HG02970 (cell line): ENCODE measurements at regions not wholly inside any gene's neighbourhood (a gene's known extent, or its start where the extent isn't known, plus 50 kb on each side); places are given as distances from the start of the nearest gene placed in this dataset.
"Not testable (repeated sequence)": the region's sequence is repeated elsewhere in the genome, so short reads cannot be mapped to it uniquely, and the experiment has no call there.

Experiments used
- ATAC-seq: cut with Tn5 transposase; IDR thresholded peaks from one replicate; pipeline ENCODE4 v1.9.1; 2021; ENCODE audit warnings: mild to moderate bottlenecking, moderate library complexity, moderate number of reproducible peaks; ENCODE audit not compliant: unreplicated experiment, low FRiP score

DNA sequence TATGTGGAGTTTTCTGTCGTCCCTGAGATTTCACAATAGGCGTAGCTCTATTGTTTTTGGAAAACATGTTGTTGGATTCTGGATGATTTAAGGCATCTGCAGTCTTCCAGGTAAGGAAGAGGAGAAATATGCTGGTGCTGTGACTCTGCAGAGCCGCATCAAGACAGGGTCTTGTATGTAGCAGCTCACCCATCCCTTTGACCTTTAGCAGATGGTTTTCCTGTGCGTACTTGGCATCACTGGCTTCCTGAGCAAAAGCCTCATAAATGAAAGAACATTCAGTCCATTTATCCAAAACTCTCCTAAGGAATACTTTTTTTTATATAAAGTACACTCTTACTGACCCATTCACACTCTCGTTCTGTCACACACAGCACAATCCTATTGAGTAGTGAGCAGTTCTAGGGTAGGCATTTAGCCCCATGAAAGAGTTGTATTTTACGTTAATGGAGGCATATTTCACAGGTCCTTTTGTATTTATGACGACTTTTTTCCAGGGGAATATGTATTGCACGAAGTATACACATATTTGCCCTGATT, 443.9 kb downstream of the STK39 start:
- ATAC-seq = no peak

DNA sequence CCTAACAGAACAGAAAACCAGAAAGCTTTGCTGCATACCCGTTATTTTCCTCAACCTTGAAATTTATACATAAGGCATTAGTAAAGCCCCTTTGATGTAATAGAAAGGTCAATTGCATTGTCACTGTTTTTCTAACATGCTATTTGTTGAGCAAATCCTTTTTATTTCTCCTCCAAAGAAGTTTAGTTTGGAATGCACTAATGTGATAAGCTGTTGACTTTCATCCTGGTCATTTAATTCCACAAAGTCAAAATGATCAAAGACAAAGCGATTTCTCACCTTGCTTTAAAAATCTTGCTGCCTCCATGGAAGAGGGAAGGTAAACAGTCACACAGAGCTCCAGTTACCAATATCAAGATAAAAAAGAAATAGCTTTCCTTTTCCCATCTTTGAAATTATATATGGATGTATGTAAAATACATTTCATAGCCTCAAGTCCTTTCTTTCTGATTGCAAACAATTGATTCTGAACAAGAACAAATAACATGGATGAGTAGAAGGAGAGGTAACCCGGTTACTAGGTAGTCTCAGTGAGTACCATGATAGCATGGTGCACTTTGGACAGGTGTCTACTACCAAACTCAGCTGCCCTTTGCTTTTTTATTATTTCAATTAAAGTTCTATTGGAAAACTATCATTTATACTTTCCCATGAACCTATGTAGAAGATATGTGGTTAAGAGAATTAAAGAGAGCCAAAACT, 452.7 kb downstream of the STK39 start:
- ATAC-seq = no peak

DNA sequence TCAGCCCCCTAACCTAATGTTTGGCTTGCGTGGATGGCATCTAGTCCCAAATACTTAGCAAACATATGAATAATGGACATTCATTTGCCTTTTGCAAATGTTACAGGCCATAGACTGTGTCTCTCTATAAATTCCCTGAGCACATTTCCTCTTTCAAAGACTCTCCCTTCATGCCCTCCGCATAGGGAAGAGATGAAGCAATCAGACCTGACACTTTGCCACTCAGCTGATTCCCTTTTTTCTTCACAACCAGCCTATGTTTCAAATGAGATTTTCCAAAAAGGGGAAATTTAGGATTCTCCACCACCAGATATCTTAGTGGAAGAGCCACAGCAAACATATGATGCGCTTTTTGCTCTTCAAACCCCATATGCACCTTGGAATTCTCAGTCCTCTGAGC, 453.7 kb downstream of the STK39 start:
- no peak for ATAC-seq

DNA sequence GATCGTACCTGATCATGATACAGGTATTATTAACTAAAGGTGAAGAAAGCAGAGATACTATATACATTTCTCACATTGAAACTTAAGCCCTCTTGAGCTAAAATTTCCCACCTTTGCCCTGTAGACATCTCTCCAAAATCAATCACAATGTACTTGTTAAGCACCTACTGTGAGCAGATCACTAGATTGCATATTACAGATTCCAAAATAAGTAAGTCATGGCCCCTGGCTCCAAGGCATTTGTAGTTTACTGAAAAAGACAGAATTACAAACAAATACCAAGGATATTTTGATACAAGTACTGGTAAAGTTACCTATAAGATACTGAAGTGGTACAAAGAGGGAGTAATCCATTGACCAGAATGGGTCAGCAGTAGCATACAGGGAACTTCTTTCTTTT, 455.3 kb downstream of the STK39 start:
- ATAC-seq = no peak

DNA sequence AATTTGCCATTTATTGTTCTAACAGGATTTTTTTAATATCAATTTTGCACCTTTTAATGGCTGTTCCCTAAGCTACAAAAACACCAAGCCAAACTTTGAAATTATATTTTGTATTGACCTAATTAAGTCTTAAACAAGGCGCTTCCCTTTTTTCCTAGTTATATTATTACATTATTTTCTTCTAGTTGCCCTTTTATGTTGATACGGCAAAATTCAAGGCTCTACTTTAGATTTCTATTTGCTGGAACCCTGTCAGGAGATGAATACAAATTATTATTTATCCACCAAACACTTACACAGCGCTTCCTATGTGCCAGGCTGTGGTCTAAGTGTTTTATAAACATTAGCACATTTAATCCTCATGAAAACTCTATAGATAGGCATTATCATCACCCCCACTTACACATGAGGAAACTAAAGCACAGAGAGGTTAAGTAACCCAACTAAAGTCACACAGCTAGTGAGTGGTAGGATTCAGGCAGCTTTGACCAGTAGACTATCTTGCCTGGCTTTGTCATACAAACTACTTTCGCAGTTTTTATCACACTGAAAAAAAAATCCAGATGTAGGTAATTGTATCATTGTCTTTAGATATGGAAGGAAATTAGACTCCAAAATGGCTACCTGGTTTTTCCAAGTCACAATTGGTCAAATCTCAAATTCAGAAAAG, 456.5 kb downstream of the STK39 start:
- ATAC-seq = no peak

DNA sequence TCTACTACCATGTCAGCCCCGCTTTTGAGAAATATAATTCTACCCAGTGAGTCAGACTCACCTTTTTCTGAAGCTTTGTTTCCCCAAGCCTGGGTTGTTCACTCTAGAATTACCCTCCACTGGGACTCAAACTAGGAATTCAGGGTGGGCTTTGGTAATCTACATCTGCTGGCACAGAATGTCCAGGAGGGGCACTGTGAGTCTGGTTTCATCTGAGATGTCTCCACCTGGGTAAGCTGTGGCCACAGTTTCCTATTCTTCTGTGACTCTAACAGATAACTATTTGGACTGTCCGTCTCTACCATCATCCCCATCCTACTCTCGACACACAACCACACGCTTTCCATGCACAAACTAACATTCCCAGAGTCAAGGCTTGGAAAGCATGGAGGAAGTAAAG, 457.2 kb downstream of the STK39 start:
- no peak for ATAC-seq

DNA sequence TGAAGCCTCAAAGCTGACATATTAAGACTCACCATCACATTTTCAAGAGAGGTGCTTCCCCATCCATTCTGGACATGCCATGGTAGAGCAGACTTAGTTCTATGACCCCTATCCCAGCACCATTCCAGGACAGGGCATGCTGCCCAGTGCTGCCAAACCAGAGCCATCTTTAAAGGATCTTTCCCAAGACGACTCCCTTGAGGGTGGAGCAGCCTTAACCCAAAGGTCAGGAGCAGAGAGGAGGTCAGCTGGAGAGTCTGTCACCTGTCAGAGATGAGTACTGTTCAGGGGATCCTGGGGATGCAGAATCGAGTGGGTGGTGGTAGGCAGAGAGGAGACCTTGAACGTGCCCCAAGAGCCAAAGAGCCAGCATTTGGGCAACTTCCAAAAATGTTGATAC, 459.8 kb downstream of the STK39 start:
- no peak for ATAC-seq

DNA sequence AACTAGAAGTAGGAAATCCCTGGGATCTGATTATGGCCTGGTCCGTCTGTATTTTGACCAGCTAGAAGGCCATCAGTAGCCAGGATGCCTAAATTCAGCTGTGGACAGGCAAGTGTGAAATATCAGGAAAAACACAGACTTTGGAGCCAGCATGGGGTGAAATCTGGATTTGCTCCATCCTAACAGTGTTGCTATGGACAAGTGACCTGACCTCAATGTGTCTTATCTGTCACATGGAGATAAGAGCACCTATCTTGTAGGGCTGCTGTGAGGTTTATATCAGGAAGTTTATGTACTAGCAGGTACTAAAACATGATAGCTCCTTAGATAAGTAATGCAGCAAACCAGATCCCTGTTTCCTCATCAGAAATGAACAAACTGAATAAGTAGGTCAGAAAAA, 460.4 kb downstream of the STK39 start:
- ATAC-seq = no peak

DNA sequence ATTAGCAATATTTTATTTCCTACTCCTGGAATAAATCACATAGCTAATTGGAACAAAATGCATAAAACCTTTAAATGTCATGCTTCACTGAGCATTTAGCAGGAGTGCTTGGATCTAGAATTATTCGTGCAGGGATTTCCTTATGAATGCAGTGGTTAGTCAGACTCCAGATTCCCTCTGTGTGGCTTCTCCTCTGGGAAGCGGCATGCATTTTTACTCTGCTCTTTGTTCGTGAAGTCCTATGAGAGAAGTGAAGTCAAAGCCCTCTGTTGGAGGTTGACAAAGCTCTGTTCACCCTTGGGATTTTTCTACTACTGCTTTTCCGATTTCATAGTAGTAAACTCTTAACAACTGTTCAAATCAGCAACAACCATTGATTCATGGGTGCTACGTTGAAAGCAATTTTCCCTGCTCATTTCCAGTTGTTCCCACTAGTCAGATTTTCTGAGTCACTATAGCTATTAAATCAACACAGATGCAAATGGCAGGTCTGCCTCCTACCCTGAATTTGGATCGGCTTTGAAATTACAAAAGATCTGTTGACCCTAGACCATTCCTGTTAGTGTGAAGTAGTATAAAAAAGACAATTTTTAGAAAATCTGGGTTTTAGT, 461.7 kb downstream of the STK39 start:
- ATAC-seq = no peak

DNA sequence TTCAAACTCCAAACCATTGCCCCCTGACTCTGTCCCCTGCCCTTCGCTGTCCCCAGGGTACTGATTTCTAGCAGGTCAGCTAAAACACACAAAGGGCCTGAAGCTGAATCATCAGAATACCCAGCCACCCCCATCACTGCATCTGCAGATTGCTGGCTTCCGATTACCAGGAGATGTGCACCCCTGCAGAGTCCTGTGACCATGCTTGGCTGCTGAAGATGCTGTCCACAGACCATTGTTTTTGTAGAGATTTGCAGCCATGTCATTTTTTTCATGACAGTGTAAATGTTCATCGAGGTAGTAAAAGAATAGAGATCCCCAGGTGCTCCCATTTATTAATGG, 463.3 kb downstream of the STK39 start:
- ATAC-seq = no peak

DNA sequence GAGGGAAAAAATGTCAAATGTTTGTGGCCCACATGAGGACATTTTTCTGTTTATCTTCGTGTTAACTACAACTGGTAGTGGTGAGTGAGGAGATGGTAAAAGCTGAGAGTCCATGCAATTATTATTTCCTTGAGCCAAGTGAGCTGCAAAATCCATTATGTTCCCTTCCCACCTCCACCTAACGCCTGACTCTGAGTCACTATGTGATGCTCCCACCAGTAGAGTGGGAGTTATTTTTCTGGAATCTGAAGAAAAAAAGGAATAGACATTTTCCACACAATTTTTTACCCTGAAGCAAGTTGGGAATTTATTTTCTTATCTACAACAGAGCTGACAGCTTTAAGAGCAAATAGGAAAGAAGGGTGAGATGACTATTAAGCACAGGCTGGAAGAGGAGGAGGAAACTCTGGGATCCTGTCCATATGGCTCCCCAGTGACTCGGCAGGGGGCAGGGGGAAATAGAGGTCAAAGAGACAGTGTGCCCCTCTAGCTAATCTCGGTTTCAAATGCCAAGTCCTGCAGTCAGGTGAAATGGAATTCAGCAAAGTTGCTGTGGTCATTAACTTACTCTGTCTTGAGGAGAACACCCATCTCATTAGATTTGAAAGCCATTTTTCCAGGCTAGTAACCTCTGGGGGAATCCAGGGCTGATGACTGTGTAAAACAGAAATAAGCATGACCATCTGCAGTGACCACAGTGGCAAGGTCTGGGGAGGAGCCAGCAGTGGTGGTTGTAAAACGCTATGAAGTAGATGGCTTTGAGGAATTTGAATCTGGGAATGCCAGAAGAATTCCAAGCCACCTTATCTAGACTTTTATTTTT, 463.9 kb downstream of the STK39 start:
- no peak for ATAC-seq

DNA sequence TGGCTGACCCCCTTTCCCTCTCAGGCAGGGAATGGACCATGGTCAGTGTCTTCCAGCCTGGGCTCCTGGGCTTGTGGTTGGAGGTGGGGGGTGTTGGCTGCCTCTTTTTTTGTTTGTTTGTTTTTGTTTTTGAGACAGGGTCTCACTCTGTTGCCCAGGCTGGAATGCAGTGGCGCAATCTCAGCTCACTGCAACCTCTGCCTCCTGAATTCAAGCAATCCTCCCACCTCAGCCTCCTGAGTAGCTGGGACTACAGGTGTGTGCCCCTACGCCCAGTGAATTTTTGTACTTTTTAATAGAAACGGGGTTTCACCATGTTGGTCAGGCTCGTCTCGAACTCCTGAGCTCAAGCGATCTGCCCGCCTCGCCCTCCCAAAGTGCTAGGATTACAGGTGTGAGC, 465.8 kb downstream of the STK39 start:
- ATAC-seq = not testable (repeated sequence)

DNA sequence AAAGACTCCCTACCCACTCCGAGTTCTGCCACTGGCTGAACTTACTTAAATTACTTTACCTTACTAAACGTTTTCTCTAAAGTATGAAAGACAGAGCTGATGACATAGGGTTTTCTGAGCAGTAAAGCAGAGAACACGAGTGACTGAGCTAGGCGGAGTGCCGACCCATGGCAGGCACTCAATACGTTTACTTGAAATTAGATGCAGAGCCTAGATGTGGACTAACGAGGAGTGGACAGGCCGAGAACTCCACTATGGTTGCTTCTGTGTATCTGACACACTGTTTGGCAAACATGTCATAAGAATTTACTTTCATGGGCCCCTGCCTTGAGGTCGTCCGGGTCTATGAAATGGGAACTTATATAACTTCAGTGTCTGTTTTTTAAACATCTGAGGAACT, 471.0 kb downstream of the STK39 start:
- ATAC-seq = no peak

DNA sequence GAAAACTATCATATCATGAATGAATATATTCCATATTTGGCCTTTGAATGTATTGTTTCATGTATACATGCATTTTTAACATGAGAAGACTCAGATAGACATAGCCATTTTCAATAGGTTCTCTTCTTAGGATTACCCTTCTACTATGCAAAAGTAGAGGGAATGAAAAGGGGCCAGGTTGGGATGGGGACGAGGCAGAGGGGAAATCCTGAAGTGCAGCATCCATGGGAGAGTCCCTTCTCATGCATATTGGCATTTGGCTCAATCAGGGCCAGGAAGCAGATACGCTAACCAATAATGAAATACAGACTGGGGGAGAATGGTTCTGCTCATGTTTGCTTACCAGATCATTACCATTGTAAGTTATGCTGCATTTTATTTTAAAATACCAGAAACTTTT, 475.8 kb downstream of the STK39 start:
- ATAC-seq = no peak

DNA sequence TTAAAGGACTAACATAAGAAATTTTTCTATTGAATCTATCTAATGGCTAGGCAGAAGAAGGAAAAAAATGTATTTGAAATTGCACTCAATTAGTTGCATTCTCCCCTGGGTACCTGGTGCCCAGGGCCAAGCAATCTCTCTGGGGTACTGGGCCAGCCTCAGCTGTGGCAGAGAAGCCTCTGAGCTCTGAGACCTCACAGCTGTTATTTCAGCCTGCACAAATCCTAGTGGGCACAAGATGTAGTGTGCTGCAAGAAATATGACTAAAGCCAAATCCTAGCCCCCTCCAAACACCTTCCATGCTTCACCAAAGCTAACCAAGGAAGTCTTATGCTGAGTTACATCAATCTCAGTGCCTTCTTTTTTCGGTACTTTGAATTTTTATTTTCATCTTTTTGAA, 478.4 kb downstream of the STK39 start:
- no peak for ATAC-seq

DNA sequence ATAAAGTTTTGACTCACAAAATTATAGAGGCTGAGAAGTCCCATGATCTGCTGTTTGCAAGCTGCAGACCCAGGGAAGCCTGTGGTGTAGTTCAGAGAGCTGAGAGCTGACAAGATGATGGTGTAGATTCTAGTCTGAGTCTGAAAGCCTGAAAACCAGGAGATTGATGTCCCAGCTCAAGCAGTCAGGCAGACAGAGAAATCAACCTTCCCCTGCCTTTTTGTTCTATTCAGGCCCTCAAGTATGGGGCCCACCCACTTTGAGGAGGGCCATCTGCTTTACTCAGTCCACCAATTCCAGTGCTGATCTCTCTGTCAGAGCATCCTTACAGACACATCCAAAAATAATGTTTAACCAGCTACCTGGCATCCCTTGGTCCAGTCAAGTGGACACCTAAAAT, 479.6 kb downstream of the STK39 start:
- ATAC-seq = no peak

DNA sequence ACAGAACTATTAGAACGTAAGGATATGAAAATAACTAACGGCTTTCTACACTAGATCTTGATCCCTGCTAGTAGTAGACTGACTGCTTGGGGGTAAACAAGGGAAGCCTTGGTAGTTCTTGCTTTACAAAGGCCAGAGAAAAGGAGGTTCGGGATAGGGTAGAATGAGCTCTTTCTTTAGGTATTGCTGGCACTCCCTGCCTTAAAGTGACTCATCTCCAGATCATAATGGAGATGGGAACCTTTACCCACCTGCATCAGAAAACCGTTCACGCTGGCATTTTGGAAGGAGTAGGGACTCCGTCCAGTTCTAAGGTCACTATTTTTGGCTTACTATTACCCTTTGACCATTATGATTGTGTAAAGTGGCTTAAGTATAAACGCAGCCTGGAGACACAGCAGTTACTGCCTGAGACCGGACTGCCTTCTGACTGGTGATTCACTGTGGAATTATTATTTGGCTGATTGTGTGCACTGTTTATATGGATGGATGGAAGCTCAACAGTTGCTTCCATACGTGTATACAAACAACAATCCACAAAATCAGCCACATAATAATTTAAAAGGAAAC, 482.5 kb downstream of the STK39 start:
- ATAC-seq = no peak

DNA sequence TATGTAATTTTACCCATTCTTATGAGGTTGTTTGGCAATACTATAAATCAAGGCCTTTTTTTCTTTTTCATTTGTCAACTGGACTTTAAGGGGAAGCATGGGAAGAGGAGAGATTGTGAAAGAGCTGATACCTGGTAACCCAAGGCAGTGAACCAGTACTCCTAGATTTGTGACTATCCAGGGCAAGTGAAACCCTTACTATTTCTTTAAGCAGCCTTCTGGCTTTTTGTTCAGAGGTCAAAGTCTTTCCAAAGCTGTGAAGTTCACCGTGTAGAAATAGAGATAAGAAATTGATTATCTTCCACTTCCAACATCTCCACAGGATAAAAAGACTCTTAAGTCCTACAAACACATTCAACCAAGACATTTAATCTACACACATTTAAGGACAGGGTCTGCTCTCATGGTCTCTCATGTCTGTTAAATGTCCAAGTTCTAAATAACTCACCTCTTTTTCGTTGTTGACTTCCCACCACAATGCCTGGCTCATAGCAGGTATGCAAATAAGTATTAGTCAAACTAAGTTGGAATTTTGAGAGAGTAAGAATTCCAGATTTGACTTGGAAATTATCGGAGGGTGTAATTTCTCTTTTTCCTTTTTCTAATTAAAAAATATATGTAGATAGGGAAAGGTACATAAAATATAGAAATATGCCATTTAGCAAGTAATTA, 485.8 kb downstream of the STK39 start:
- no peak for ATAC-seq

DNA sequence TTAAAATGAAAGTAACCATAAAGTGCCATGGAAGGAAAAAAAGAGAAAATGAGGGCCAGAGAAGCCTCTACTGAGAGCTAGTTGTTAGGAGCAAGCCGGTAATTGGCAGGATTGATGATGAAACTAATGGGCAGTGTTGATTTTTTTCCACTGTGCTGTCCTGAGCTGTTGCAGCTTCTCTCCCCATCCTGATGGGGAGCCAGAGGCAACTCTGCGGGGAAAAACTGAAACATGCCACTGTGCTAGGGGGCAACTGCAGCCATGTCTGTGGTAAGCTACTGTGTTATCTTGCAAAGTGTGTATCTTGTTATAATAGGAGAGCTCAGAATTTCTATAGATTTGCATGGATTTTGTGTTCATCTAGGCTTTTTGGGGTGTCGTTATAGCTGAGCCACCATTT, 487.9 kb downstream of the STK39 start:
- no peak for ATAC-seq

DNA sequence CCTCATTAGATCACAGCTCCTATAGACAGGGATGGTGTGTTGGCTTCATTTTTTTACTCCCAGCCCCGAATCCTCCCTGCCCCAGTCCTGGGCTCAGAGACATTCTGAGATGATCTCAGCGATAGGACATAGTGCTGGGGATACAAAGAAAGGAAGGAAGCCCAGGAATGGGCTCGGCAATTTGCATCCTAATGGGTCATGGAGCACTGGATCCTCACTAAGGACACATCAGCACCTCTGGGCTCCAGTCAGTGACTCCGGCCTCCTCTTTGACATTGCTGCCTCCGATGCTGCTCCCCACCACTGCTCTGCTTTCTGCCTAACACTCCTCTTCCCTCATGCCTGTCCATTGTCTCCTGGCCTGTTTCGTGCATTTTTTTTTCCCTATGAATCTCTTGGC, 489.1 kb downstream of the STK39 start:
- ATAC-seq = no peak
